GM18520 (cell line): ENCODE measurements at regions not wholly inside any gene's neighbourhood (a gene's known extent, or its start where the extent isn't known, plus 50 kb on each side); places are given as distances from the start of the nearest gene placed in this dataset.

Experiments used
- ATAC-seq: cut with Tn5 transposase; IDR thresholded peaks from one replicate; pipeline ENCODE4 v1.9.1; 2021; ENCODE audit not compliant: unreplicated experiment

- no peak for ATAC-seq
Measured at GRCh38 chr17:71349908-71350600, 770.8 kb upstream of the SOX9 start.

- no peak for ATAC-seq
Measured at GRCh38 chr17:71360301-71360700, 760.5 kb upstream of the SOX9 start.

- ATAC-seq, result no peak
Measured at GRCh38 chr17:71361656-71362450, 759.0 kb upstream of the SOX9 start.

- ATAC-seq, result no peak
Measured at GRCh38 chr17:71363661-71364060, 757.2 kb upstream of the SOX9 start.

- ATAC-seq, result no peak
Measured at GRCh38 chr17:71371809-71372208, 749.0 kb upstream of the SOX9 start.

DNA sequence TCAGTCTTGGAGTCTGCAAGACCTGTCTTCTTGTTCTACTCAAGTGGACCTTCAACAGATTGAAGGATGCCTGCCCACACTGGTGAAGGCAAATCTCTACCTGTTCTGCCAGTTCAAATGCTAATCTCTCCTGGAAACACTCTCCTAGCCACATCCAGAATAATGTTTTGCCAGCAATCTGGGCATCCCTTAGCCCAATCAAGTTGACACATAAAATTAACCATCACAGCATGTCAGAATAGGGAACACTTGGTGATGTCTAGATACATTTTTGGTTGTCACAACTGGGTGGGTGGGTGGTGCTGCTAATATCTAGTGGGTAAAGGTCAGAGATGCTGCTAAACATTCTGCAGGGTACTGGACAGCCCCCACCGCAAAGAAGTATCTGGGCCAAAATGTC lies 744.9 kb upstream of the SOX9 start:
- no peak for ATAC-seq

DNA sequence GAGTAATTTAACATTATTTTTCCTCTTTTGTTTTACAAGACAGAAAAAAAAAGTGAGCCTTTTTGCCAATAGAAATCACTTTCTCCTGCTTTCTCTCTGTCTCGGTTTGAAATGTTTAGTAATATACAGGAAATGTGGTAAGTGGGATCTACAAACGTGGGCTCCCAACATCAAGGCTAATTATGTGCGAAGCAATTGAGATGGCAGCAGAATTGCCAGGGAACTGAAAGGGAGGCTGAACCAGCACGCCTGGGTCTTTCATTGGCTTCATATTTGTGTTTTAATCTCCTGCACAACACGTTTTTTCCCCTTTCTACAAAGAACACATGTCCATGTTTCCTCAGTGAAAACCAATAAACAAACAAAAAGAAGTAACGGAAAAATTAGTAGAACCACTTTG lies 743.9 kb upstream of the SOX9 start:
- no peak for ATAC-seq

DNA sequence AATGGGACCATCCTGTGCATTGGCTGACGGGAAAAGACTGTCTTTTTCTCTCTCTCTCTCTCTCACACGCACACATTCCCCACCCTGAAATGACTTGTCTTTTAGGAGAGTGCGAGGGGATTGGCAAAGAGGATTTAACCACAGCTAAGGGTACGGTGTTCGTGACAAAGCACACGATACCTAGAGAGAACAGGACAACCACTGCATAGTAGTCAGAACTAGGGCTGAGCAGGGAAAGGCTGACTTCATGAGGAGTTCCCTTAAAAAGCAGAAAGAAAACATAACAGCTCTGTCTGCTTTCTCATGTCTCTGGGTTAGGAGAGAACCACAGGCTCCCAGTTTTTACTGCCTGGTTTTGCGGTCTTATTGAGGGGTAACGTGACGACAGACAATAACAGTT lies 742.8 kb upstream of the SOX9 start:
- no peak for ATAC-seq

DNA sequence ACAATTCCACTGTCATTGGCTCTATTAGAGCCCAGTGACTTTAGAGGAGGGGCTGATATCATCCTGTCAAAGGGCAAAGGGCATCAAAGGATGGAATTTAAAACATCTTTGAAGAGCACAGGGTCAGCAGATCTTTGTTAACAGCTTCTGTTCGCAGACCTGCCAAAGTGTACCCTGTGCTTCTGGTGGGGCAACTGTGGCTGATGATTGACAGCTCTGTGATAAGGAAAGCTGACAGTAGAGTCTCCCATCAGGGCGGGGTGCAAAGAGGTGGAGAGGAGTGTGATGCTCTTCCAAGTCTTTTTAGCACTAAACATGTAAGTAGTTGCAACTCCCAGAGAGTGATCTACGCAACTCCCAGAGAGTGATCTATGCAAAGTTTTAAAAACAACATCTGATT lies 742.1 kb upstream of the SOX9 start:
- no peak for ATAC-seq

- no peak for ATAC-seq
Measured at GRCh38 chr17:71379512-71379911, 741.3 kb upstream of the SOX9 start.

DNA sequence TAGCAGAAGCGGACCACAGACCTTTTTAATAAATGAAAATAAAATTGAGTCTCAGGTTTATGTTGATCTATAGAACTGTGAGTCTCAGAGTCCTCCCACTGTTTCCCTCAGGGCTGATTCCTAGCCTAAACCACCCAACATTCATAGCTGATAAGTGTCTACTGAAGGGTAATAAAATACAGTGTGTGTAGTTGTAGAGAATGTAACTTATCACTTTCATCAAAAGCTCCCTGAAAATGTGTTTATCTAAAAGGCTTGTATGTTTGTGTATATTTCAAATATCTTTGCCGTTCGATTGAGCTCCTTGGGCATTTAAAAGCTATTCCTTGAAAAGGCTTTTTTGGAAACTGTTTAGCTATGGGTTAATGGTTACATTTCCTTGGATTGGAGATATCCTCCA lies 740.3 kb upstream of the SOX9 start:
- ATAC-seq, result no peak

DNA sequence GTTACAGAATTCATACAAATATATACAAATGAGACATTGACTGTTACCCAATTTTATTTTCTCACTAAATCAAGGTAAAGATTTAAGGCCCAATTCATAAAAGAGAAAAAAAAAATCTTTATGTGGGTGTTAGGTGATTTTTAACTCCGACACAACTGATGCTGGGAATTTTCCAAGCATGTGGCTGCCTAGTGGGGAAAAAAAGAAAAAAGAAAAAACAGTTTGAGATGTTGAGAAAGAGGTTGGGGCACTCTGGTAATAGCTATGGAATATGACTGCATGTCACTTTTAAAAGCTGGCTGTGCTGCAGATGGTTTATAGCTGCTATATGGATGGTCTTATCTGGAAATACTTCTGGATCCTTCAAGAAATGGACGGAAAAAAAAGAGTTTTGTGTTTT lies 739.9 kb upstream of the SOX9 start:
- ATAC-seq, result no peak

DNA sequence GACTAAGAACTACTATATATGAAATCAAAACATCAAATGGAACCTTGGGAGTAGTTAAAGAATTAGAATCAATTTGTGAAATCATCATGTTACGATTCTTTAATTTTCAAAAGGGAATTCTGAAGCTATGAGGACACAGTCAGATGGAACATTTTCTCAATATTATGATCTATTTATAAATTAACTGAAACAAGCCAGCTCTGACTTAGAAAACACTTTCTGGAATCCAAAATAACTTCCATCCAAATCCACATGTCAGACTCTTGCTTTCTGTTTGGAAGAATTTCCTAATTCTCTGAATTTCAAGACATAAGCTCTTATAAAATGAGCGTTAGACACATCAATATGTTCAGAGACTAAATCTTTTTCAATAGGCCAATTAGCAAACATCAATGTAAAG lies 737.7 kb upstream of the SOX9 start:
- ATAC-seq, result no peak

- ATAC-seq, result no peak
Measured at GRCh38 chr17:71387456-71387855, 733.4 kb upstream of the SOX9 start.

- ATAC-seq, result no peak
Measured at GRCh38 chr17:71392715-71393567, 727.9 kb upstream of the SOX9 start.

GRCh38 chr17:71395901-71396300 lies 724.9 kb upstream of the SOX9 start:
- ATAC-seq, result no peak

GRCh38 chr17:71396711-71397110 lies 724.1 kb upstream of the SOX9 start:
- ATAC-seq, result no peak

- no peak for ATAC-seq
Measured at GRCh38 chr17:71398025-71398424, 722.8 kb upstream of the SOX9 start.

DNA sequence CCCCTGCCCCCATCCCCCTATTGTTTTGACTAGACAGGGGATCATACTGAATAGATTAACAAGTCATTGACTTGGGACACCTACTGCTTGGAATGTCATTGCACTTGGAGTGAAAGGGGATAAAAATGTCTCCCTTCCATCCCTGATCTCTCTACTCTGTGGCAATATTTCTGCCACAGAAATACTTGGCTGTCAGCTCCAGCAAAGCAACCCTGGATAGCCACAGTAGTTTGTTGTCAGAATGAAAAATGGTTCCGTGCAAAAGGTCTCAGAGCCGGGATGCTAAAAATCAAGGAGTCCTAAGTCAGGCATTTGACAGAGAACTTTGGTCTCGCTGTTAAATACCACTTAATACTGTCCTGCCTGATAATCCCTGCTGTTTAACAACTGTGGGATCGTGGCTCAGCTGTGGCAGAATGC lies 722.0 kb upstream of the SOX9 start:
- no peak for ATAC-seq

DNA sequence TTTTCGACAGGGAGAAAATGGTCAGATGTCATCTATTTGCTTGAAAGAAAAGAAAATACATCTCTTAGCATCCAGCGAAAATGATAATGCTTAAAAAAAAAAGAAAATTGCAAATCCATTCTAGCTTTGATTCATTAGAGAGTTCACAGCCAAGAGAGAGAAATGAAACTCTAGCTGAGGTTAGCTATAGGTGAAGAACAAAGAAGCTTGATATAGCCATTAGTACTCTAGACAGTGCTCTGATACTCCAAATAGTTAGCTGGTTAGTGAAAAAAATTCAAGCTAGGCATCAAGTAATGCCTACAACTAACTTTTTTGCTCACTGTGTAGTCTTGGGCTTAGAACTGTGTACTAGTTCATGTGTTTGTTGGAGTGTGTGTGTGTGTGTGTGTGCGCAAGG lies 721.6 kb upstream of the SOX9 start:
- no peak for ATAC-seq

DNA sequence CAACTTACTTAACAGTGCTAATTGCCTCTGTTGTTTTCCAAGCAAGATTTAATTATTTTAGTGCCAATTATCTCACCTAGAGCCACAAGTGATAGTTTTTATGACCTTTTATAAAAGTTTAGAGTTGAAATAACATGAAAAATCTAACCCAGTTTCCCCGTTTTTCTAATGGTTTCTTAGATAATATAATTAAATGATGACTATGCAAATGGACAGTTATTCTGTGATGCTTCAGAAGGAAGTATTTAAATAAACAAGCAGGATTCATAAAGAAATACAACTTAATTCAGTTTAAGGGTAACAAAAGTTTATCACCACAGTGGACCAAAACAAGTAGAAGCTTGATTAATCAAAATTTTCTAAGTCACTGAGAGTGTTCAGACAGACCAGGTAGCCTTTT lies 721.2 kb upstream of the SOX9 start:
- ATAC-seq, result no peak

DNA sequence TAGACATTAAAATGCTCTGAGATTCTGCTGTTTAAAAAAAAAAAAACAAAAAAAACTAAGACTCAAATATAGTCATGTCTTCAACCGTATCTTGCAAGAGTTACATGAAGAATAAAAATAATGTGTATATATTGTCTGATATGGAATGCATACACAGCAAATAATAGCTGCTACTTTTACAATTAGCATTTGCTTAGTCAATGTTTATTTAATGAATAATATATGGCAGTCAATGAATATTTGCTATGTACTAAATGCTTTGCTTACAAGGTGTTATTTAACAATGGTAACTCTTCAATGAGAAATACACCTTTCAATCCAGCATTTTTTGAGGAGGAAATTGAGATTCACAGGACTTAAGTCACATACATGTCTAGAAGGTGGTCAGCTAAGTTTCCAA lies 718.8 kb upstream of the SOX9 start:
- ATAC-seq, result no peak
